ENCODE measurements at regions not wholly inside any gene's neighbourhood (a gene's known extent, or its start where the extent isn't known, plus 50 kb on each side); places are given as distances from the start of the nearest gene placed in this dataset.

DNA sequence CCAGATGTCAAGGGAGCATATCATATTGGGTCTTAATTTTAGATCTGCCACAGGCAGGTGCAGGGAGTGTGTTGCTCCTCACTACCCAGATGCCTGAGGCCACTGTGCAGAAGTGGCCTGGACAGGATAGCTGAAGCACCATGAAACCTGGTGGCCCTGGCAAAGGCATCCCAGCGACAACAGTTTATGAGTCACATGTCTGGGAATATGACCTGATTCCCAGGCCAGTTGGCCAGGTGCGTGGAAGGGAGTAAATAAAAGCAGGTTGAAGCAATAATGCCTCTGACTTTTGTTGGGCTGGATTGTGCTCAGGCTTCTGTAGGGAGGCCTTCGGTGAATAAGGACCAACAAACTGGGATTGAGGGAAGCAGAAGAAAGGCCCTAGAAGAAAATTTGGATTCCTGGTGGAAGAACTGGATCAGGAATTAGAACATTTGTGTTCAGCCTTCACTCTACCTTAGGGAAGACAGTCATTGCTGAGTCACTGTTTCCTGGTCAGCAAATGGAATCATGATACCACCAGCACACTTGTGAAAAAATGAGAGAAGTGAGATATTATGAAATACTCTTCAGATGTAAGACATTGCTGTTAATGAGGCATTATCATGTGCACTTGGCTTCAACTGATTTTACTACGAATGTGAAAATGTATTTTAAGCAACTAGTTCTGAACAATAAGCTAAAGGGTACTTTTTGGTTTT lies 78.4 kb upstream of the ZNF516 start:
- no peak for DNase-seq (ENCODE audit: insufficient read length)
- TF ChIP-seq TAF1 (IDR thresholded peaks at IDR 0.05; ENCODE audit: borderline replicate concordance, low read depth, low read length) (no peak), POLR2A (IDR thresholded peaks at IDR 0.05; ENCODE audit: low read depth, low read length) (no peak), POLR2AphosphoS5 (IDR thresholded peaks at IDR 0.05; ENCODE audit: low read depth, low read length) (no peak)
- FAIRE-seq, result no peak

DNA sequence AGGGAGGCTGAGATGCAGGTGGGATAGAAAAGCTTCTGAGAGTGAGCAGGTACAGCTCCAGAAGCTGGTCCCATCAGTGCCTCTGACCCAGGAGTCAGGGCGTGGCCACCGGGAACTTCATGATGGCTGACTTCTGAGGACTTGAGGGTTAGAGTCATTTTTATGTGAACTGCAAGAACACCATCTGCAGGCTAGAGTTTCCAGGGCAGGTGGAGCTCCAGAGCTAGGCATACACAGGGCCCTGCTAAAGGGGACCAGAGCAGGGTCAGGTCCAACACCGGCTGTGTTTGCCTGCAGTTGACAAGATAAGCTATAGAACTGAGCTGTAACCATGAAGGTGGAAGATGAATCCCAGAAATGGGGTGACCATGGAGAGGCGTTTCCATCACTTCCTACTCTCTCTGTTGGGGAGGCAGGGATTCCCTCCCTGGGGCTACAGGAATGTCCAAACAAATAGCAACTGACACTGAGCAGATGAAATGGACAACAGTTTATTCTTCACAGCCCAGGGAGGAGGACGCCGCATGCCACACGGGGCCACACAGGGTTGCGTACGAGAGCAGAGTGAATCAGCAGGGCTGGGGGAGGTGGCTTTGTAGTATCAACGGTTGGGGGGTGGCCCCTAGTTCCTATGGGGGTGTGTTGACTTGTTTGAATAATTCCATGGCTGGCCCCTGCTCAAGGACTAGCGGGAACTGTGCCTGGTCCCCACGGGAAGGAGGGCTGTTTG lies 77.6 kb upstream of the ZNF516 start:
- no peak for DNase-seq (ENCODE audit: insufficient read length)
- TF ChIP-seq TAF1 (IDR thresholded peaks at IDR 0.05; ENCODE audit: borderline replicate concordance, low read depth, low read length) (no peak), POLR2AphosphoS5 (IDR thresholded peaks at IDR 0.05; ENCODE audit: low read depth, low read length) (no peak), POLR2A (IDR thresholded peaks at IDR 0.05; ENCODE audit: low read depth, low read length) (no peak)

DNA sequence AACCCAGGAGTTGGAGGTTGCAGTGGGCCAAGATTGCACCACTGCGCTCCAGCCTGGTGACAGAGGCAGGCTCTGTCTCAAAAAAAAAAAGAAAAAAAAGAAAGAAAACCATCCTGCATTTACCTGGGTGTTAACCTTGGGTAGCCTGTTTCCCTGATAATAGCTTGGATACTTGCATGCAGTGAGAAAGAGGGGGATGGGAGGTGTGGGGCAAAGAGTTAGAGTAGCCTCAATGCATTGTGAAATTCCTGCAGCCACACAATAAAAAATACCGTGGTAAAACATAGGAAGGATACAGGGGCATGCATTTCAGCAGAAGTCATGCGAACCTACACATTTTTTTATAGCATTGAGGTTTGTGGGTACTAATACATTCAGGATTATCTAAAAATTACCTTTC lies 76.6 kb upstream of the ZNF516 start:
- TF ChIP-seq TAF1 (IDR thresholded peaks at IDR 0.05; ENCODE audit: borderline replicate concordance, low read depth, low read length), result no peak
- no peak for TF ChIP-seq POLR2A (IDR thresholded peaks at IDR 0.05; ENCODE audit: low read depth, low read length)
- TF ChIP-seq POLR2AphosphoS5 (IDR thresholded peaks at IDR 0.05; ENCODE audit: low read depth, low read length), result no peak
- no peak for DNase-seq (ENCODE audit: insufficient read length)
- FAIRE-seq, result no peak

More for the DNA sequence above, 77.6 kb upstream of the ZNF516 start:
- FAIRE-seq, result no peak

DNA sequence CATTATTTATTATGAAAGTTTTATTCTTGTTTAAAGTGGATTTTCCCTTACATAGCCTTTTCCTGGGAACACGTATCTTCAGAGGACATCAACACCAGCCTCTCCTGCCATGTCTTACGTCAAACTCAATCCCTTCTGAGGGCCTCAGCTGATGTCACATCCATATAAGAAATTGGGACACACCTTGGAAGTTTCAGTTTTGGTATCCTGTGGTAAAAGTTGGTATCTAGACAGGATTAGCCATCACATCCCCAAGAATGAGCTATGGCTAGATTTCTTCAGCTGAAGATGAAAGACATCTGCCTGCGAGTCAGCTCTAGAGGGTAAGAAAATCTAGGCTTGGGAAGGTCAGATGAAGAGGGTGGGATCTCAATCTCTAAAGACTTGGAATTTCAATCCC lies 75.8 kb upstream of the ZNF516 start:
- FAIRE-seq, result no peak
- no peak for DNase-seq (ENCODE audit: insufficient read length)
- TF ChIP-seq POLR2AphosphoS5 (IDR thresholded peaks at IDR 0.05; ENCODE audit: low read depth, low read length), result no peak
- no peak for TF ChIP-seq POLR2A (IDR thresholded peaks at IDR 0.05; ENCODE audit: low read depth, low read length)
- TF ChIP-seq TAF1 (IDR thresholded peaks at IDR 0.05; ENCODE audit: borderline replicate concordance, low read depth, low read length), result no peak

DNA sequence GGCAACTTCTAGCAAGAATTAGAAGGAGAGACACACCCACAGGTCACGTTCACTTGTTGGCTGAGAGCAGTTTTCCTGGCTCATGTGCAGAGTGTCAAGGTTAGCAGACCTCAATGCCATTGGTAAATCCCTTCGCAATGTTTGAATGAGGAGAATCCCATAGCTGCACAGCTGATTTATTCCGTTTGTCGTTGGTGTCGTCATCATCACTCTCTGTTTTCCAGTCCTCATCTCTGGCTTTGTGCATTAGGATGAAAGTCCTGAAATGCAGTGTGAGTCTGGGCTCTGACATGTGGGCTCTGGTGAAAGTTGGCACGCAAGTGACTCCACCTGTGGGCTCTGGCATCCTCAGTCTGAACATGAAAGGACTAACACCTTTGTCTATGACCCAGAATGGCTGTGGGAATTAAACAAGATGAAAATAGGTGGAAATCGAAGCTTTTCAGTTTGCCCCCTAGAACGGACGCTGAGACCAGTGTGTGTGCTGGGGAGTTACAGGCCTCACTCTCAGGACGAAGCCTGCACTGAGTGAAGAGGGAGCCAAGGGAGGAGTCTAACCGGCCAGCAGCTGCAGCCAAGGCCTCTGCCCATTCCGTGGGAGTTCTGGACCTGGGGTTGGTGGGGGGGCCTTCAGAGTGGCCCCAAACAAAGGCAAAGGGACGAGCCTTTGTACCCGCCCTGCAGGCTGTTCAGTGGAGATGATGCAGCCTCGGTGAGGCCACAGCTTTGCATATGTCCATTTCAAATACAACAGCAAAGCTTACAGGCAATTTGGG lies 74.8 kb upstream of the ZNF516 start:
- FAIRE-seq (no peak), DNase-seq (ENCODE audit: insufficient read length) (no peak)

DNA sequence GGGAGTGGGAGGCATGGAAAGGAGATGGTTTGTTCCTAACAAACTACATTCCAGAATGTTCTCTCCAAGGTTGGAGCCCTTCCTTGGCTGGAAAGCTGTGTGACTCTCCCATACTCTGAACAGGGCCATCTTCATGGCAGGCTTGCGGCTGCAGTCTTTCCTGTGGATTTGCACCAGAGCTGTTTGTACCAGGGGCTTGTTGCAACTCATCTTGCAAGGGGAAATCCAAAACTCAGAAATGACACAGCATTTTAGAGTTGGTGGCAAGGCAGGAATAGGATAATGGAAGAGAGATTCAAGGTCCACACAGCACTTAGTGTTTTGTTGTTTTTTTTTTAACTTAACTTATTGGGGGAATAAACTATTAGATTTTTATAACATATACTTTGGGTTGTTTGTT lies 73.7 kb upstream of the ZNF516 start:
- DNase-seq (ENCODE audit: insufficient read length) (no peak), FAIRE-seq (no peak)
- no peak for TF ChIP-seq POLR2AphosphoS5 (IDR thresholded peaks at IDR 0.05; ENCODE audit: low read depth, low read length)
- TF ChIP-seq POLR2A (IDR thresholded peaks at IDR 0.05; ENCODE audit: low read depth, low read length), result no peak
- no peak for TF ChIP-seq TAF1 (IDR thresholded peaks at IDR 0.05; ENCODE audit: borderline replicate concordance, low read depth, low read length)

More for the DNA sequence above, 74.8 kb upstream of the ZNF516 start:
- no peak for TF ChIP-seq TAF1 (IDR thresholded peaks at IDR 0.05; ENCODE audit: borderline replicate concordance, low read depth, low read length)
- no peak for TF ChIP-seq POLR2A (IDR thresholded peaks at IDR 0.05; ENCODE audit: low read depth, low read length)
- no peak for TF ChIP-seq POLR2AphosphoS5 (IDR thresholded peaks at IDR 0.05; ENCODE audit: low read depth, low read length)

DNA sequence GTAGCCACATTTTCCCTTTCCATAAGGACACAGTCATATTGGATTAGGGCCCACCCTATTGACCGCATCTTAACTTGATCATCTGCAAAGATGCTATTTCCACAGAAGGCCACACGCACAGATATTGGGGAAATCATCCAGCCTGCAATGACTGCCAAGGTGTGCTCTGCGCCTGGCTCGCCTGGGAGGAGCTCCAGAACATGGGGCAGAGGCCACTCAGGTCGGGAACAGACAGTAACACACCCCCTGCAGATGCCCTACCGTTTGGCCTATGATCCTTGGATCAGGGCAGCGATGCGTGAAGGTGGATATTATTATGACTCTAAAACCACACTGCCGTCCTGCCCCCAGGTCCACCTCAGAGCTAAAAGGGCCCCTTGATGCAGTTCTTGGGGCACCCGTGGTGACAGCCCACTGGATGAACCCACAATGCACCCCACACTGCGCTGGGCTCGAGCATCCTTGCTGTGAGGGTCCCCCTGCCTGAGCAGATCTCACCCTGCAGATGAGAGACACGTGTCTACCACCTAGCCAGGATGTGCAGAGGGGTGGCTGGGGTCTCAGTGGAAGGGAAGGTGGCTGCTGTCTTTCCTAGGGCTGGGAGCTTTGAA lies 72.9 kb upstream of the ZNF516 start:
- DNase-seq (ENCODE audit: insufficient read length) (no peak), FAIRE-seq (no peak)
- TF ChIP-seq POLR2AphosphoS5 (IDR thresholded peaks at IDR 0.05; ENCODE audit: low read depth, low read length) (no peak), POLR2A (IDR thresholded peaks at IDR 0.05; ENCODE audit: low read depth, low read length) (no peak), TAF1 (IDR thresholded peaks at IDR 0.05; ENCODE audit: borderline replicate concordance, low read depth, low read length) (no peak)

DNA sequence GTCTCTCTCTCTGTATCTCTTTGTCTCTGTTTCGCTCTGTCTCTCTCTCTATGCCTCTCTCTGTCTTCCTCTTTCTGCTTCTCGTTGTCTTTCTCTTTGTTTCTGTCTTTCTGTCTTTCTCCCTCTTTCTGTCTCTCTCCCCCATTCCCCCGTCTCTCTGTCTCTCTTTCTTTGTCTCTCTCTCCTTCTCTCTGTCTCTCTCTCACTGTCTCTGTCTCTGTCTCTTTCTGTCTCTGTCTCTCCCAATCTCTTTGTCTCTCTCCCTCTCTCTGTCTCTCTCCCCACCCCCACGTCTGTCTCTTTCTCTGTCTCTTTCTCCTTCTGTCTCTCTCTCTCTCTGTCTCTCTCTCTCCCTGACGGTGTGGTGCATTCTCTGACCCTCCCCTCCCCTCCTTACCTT lies 71.9 kb upstream of the ZNF516 start:
- FAIRE-seq (no peak), DNase-seq (ENCODE audit: insufficient read length) (no peak)
- TF ChIP-seq TAF1 (IDR thresholded peaks at IDR 0.05; ENCODE audit: borderline replicate concordance, low read depth, low read length) (no peak), POLR2A (IDR thresholded peaks at IDR 0.05; ENCODE audit: low read depth, low read length) (no peak), POLR2AphosphoS5 (IDR thresholded peaks at IDR 0.05; ENCODE audit: low read depth, low read length) (no peak)

DNA sequence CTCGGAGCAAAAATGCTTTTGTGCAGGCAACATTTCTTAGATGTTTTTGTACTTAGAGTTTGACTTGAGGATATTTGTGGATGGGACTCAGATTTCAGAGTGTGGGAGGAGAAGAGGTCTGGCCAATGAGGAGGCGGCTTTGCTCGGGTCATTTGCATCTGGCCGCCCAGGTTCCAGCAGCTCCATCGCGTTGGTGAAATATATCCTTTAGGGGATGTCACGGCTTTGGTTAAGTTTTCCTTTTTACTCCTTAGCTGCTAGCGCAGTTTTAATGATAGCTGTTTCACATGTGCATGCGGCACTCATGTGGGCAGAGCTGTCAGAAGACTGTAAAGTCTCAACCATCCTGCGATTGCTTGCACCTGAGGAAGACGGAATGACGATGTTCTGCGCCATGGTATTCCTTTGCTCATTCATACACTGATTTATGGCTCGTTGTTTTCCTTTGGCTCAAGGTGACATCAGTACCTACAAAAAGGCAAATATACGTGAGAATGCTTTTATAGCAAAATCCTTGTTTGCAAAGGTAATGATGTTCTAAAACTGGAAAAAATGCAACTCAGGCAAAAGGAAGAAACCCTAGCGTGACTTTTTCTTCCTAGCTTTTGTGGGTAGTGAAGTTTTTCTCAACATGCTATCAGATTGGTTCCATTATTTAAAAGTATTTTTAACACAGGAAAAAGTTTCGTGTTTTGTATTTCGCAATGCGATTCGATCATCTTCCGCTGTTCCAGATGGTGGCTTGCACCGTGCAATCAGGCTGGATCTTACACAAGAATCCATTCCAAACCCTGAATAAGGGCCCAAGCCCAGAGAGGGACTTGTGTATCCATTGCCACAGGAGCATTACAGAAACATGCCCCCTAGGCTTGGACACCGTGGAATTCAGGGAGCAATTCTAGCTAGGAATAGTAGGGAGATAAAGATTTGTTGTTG lies 70.5 kb upstream of the ZNF516 start:
- no peak for TF ChIP-seq POLR2AphosphoS5 (IDR thresholded peaks at IDR 0.05; ENCODE audit: low read depth, low read length)
- no peak for TF ChIP-seq TAF1 (IDR thresholded peaks at IDR 0.05; ENCODE audit: borderline replicate concordance, low read depth, low read length)
- TF ChIP-seq POLR2A (IDR thresholded peaks at IDR 0.05; ENCODE audit: low read depth, low read length), result no peak

DNA sequence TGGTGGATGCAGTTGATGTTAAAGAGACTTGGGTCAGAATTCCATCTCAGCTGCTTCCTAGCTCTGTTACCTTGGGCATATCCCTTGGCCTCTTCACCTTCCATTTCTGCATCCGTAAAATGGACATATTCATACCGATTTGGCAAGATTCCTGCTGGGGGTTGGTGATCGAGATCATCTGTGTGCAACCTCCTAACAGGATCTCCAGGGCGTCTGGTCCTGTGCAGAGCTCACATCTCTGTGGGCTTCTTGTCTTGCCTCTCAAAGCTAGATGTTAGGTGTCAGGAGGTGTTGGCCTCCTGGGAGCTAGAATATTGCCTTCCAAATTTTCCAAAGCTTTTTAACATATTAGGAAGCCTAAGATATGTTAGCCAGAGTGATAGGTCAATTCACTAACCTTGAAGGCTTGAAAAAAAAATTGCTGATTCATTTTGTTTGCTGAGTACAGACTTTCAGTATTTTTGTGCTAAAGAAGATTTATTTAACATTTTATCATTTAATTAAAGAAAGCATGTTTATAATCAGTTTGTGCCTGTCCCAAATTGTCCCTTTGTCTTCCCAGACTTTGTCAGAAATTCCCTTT lies 69.7 kb upstream of the ZNF516 start:
- DNase-seq (ENCODE audit: insufficient read length) (no peak), FAIRE-seq (no peak)
- TF ChIP-seq POLR2A (IDR thresholded peaks at IDR 0.05; ENCODE audit: low read depth, low read length) (no peak), POLR2AphosphoS5 (IDR thresholded peaks at IDR 0.05; ENCODE audit: low read depth, low read length) (no peak), TAF1 (IDR thresholded peaks at IDR 0.05; ENCODE audit: borderline replicate concordance, low read depth, low read length) (no peak)

More for the DNA sequence above, 70.5 kb upstream of the ZNF516 start:
- FAIRE-seq (no peak), DNase-seq (ENCODE audit: insufficient read length) (no peak)
